Posterior vena cava (tissue), 2 donors: ENCODE measurements at regions not wholly inside any gene's neighbourhood (a gene's known extent, or its start where the extent isn't known, plus 50 kb on each side); places are given as distances from the start of the nearest gene placed in this dataset.
"Not testable (repeated sequence)": the region's sequence is repeated elsewhere in the genome, so short reads cannot be mapped to it uniquely, and the experiment has no call there.

Source experiments
- DNase-seq: peaks from one replicate; pipeline ENCODE4 v3.0.0-alpha.2; 2020; ENCODE audit warnings: low spot score
- intact Hi-C, 2 donors: fragments of 100-400 bp; cut with DNase I; formaldehyde crosslinking; loops; one replicate each; pipeline versions ENCODE4 v1.14.1 to v1.14.2; 2022 to 2023
- donor health status: DM: yes; HTN: yes; CAD: no.
- donor health status: DM: yes; HTN: yes; CAD: no.

GRCh38 chr7:91396-92175 lies 100.8 kb upstream of the FAM20C start:
- DNase-seq = peak; percentile 56
- intact Hi-C loops = no loop called here

GRCh38 chr7:92231-92674 lies 100.1 kb upstream of the FAM20C start:
- intact Hi-C loops = no loop called here

DNA sequence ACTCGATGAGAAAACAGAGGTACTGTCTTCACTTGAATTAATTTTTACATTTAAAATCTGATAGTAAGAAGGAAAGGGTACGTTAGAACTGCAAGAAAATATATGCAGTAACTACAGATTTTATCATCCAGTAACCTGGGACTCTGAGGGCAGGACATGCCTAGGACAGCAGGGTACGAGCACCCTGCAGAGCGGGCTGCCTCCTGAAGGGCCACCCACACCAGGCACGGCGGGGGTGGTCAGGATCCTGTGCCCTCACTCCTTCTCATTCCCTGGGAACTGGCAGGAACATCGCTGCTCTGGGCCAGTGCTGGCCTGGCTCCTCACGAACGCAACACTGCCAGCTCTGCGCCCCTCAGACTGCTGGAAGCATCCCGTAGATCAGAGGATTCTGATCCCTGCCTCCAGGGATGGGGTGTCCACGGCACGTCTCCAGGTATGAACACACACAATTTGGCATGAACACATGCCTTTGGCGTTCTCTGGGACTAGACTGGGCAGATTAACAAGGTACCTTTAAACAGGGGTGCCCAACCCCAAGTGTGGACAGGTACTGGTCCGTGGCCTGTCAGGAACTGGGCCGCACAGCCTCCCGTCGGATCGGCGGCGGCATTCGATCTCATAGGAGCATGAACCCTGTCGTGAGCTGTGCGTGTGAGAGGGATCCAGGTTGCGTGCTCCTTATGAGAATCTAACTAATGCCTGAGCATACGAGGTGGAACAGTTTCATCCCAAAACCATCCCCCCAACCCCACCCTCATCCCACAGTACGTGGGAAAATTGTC lies 99.3 kb upstream of the FAM20C start:
- peak; percentile 75 for DNase-seq
- intact Hi-C loops = no loop called here

More at GRCh38 chr7:92231-92674, 100.1 kb upstream of the FAM20C start:
- peak; percentile 46 for DNase-seq

- intact Hi-C loops = no loop called here
Measured at GRCh38 chr7:94251-94801, 98.0 kb upstream of the FAM20C start.

DNA sequence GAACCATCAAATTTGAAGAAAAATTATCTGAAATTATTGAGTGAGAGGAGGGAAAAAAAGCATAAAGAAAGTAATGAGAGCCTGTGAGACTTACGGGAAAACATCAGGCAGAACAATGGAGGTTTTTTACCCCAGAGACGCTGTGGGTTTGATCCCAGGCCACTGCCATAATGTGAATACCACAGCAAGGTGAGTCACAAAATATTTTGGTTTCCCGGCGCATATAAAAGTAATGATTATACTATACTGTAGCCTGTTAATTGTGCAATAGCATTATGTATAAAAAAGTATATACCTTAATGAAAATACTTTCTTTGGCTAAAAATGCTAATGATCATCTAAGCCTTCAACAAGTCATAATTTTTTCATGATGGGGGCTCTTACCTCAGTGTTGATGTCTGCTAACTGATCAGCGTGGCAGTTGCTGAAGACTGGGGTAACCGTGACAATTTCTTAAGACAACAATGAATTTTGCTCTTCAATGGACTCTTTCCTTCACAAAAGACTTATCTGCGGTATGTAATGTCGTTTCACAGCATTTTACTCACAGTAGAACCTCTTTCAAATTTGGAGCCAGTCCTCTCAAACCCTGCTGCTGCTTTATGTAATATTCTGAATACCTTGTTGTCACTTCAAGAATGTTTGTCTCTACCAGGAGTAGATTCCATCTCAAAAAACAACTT lies 97.0 kb upstream of the FAM20C start:
- DNase-seq = no peak
- intact Hi-C loops = no loop called here

More at GRCh38 chr7:94251-94801, 98.0 kb upstream of the FAM20C start:
- no peak for DNase-seq

- intact Hi-C loops = no loop called here
- no peak for DNase-seq
Measured at GRCh38 chr7:95863-96260, 96.5 kb upstream of the FAM20C start.

DNA sequence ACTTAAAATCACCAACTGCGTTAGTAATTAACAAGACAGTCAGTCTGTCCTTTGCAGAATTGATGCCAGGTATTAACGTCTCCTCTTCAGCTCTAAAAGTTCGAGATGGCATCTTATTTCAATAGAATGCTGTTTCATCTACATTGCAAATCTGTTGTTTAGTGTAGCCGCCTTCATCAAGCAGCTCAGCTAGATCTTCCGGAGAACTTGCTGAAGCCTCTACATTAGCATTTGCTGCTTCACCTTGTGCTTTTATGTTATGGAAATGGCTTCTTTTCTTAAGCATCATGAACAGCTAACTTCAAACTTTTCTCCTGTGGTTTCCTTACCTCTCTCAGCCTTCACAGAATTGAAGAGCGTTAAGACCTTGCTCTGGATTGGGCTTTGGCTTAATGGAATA lies 95.5 kb upstream of the FAM20C start:
- intact Hi-C loops = no loop called here
- no peak for DNase-seq

DNA sequence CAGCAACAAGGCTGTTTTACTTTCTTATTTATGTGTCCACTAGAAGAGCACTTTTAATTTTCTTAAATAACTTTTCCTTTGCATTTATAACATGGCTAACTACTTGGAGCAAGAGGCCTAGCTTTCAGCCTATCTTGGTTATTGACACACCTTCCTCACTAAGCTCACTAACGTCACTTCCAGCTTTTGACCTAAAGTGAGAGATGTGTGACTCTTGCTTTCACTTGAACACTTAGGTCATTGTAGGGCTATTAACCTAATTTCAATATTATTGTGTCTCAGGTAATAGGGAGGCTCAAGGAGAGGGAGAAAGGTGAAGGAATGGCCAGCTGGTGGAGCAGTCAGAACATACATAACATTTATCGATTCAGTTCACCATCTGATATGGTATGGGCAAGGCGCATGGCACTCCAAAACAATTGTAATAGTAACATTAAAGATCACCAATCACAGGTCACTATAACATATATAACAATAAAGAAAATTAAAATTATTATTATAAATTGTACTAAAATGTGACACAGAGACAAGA lies 95.0 kb upstream of the FAM20C start:
- DNase-seq = no peak
- intact Hi-C loops = no loop called here

DNA sequence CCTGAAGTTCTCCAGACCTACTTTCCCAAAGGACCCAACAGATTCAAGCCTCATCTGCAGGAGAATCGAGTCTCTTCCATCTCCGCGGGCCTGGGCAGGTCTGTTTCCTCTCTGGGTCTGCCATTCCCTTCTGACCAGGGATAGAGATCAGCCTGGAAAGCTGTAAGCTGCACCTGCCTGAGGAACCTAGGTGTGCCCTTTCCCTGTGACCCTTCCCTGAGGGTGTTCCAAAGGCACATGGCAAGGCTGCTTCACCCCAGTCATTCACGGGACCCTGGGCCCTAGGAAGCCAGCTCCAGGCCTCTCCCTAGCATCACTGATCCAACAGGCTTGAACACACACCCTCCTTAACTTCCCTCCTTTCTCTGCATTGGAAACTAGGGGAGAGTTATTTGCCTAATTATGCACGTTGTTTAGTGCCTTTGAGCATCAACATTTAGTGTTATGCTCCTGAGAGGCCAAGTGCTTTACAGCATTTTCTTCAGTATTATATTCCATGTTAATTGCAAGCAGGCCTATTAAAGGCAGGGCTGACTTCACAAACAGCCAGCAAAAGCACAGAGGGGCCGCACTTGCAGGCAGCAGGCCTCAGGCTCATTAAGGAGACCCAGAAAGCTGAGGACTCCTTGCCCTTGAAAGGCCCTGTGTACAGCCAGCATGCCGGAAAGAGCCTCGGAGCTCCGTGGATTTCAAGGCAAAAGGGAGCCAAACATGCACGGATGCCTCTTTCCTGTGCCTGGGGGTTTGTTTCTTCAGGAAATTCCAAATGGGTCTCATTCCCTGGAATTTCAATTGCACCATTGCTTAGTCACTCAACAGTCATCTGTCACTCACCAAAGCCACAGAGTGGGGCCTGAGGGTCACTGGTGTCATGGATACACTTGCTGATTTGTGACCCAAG lies 91.0 kb upstream of the FAM20C start:
- intact Hi-C loops = no loop called here
- peak; percentile 37 for DNase-seq

GRCh38 chr7:102047-102711 lies 90.2 kb upstream of the FAM20C start:
- intact Hi-C loops = no loop called here
- no peak for DNase-seq

- DNase-seq = no peak
- intact Hi-C loops = no loop called here
Measured at GRCh38 chr7:102721-103120, 89.7 kb upstream of the FAM20C start.

- intact Hi-C loops, DNase-seq: not testable (repeated sequence)
Measured at GRCh38 chr7:103981-104380, 88.4 kb upstream of the FAM20C start.

- intact Hi-C loops = no loop called here
- no peak for DNase-seq
Measured at GRCh38 chr7:105002-105401, 87.4 kb upstream of the FAM20C start.

GRCh38 chr7:106356-106755 lies 86.0 kb upstream of the FAM20C start:
- DNase-seq = no peak
- intact Hi-C loops = no loop called here

GRCh38 chr7:107233-107632 lies 85.1 kb upstream of the FAM20C start:
- intact Hi-C loops = no loop called here
- DNase-seq = no peak

GRCh38 chr7:107907-108306 lies 84.5 kb upstream of the FAM20C start:
- DNase-seq = no peak
- intact Hi-C loops = no loop called here

DNA sequence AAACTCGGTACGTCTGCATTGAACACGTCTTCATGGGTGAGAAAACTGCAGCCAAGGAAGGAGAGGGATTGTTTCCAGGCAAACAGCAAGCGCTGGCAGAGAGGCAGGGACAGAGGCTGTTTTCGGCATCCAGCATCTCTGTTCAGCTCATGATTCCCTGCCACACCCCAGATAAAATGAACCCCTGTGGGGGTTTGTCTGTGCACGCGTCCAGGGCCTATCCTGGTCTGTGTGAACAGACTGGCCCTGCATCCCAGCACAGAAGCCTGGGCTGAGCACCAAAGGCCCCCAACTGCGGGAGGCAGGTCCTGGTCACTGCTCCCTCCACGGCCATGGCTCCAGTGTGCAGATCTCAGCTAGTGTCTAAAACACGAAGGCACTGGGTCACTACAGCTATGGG lies 83.3 kb upstream of the FAM20C start:
- peak; percentile 62 for DNase-seq
- intact Hi-C loops = no loop called here
